ENCODE measurements at regions not wholly inside any gene's neighbourhood (a gene's known extent, or its start where the extent isn't known, plus 50 kb on each side); places are given as distances from the start of the nearest gene placed in this dataset.

GRCh38 chr4:1537410-1538095, 131.3 kb upstream of the NKX1-1 start:
- no peak overlapping the region for H3K4me3 ChIP-seq (ENCODE audit: control insufficient read depth, low read depth, low read length)
- DNase-seq (ENCODE audit: low read depth), result no peak
- TF ChIP-seq CTCF (IDR thresholded peaks at IDR 0.05; ENCODE audit: control insufficient read depth, insufficient read depth, low read depth, low read length, missing control alignments), result no peak

GRCh38 chr4:1536579-1537409, 130.6 kb upstream of the NKX1-1 start:
- no peak for TF ChIP-seq CTCF (IDR thresholded peaks at IDR 0.05; ENCODE audit: control insufficient read depth, insufficient read depth, low read depth, low read length, missing control alignments)
- DNase-seq (ENCODE audit: low read depth), result no peak
- H3K4me3 ChIP-seq (ENCODE audit: control insufficient read depth, low read depth, low read length), result no peak overlapping the region

GRCh38 chr4:1535926-1536578, 129.8 kb upstream of the NKX1-1 start:
- DNase-seq (ENCODE audit: low read depth), result no peak
- no peak for TF ChIP-seq CTCF (IDR thresholded peaks at IDR 0.05; ENCODE audit: control insufficient read depth, insufficient read depth, low read depth, low read length, missing control alignments)
- H3K4me3 ChIP-seq (ENCODE audit: control insufficient read depth, low read depth, low read length), result no peak overlapping the region

- no peak for TF ChIP-seq CTCF (IDR thresholded peaks at IDR 0.05; ENCODE audit: control insufficient read depth, insufficient read depth, low read depth, low read length, missing control alignments)
- no peak overlapping the region for H3K4me3 ChIP-seq (ENCODE audit: control insufficient read depth, low read depth, low read length)
- no peak for DNase-seq (ENCODE audit: low read depth)
Measured at GRCh38 chr4:1534876-1535526, 128.8 kb upstream of the NKX1-1 start.

GRCh38 chr4:1534095-1534872, 128.0 kb upstream of the NKX1-1 start:
- H3K4me3 ChIP-seq (ENCODE audit: control insufficient read depth, low read depth, low read length), result no peak overlapping the region
- DNase-seq (ENCODE audit: low read depth), result no peak
- no peak for TF ChIP-seq CTCF (IDR thresholded peaks at IDR 0.05; ENCODE audit: control insufficient read depth, insufficient read depth, low read depth, low read length, missing control alignments)
